ENCODE measurements at regions not wholly inside any gene's neighbourhood (a gene's known extent, or its start where the extent isn't known, plus 50 kb on each side); places are given as distances from the start of the nearest gene placed in this dataset.

DNA sequence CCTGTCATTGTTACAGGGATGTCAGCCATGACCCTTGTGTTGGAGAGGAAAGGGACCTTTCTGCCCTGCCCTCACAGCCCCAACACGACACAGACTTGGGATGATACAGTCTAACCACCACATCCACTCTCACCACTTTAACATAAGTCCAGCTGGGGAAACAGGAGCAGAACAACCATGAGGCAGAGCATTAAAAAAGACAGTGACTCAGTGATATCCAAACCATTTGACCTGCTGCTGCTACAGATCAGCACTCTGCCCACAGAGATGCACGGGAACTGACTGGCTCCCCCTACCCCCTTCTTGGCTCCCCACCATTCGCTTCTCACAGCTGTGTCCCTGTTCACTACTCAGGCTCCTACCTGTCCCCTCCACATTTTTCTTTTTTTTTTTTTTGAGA, 458.6 kb downstream of the ZNF608 start:
- Histone ChIP-seq H3K18ac (ENCODE audit: insufficient read length, low read depth, low read length) (no peak overlapping the region), H3K79me1 (ENCODE audit: insufficient read depth, low read depth, low read length, poor library complexity, severe bottlenecking) (no peaks in the 10 kb centered on the region), H3K56ac (ENCODE audit: insufficient read length, low read depth, low read length) (no peak overlapping the region), H3K27me3 (ENCODE audit: insufficient read depth, low read length) (no peaks in the 10 kb centered on the region), H4K91ac (ENCODE audit: insufficient read length, low read depth, low read length) (no peak overlapping the region), H2AFZ (ENCODE audit: low read length) (no peak overlapping the region), H3K23me2 (ENCODE audit: insufficient read length, low read depth, low read length, poor library complexity, severe bottlenecking) (no peaks in the 10 kb centered on the region), H2BK15ac (ENCODE audit: low read depth, low read length) (no peak overlapping the region), H3K9ac (ENCODE audit: extremely low read depth, insufficient read length, low read length) (no peak overlapping the region), H3K4me2 (ENCODE audit: insufficient read depth, insufficient read length, low read length) (no peak overlapping the region), H2BK5ac (ENCODE audit: insufficient read length, low read length) (no peak overlapping the region), H3K14ac (ENCODE audit: insufficient read depth, low read length) (no peak overlapping the region), H2AK5ac (ENCODE audit: insufficient read length, low read length) (no peak overlapping the region), H4K20me1 (ENCODE audit: control insufficient read depth, insufficient read depth, insufficient read length) (no peaks in the 10 kb centered on the region), H2BK20ac (ENCODE audit: low read depth, low read length, poor library complexity, severe bottlenecking) (no peak overlapping the region), H4K5ac (ENCODE audit: insufficient read length, low read depth, low read length) (no peak overlapping the region), H3K27ac (ENCODE audit: insufficient read length, low read depth, low read length) (no peak overlapping the region), H2BK12ac (ENCODE audit: insufficient read length, low read depth, low read length) (no peak overlapping the region), H3K79me2 (ENCODE audit: insufficient read depth, low read length) (no peaks in the 10 kb centered on the region), H4K8ac (replicated peaks; ENCODE audit: insufficient read length, low read depth, low read length) (no peak overlapping the region), H3T11ph (ENCODE audit: low read length) (no peak overlapping the region), H3K9me3 (ENCODE audit: control insufficient read depth, low read depth, low read length) (no peaks in the 10 kb centered on the region), H2BK120ac (ENCODE audit: low read depth, low read length, poor library complexity, severe bottlenecking) (no peak overlapping the region), H3K4ac (ENCODE audit: low read depth, low read length) (no peak overlapping the region), H3K4me1 (ENCODE audit: insufficient read depth, low read length) (no peaks in the 10 kb centered on the region; the same call in 1 of the 2 replicates), H3K23ac (ENCODE audit: insufficient read length, low read depth, low read length) (no peak overlapping the region)
- WGBS (ENCODE audit: extremely low coverage, insufficient read length, low lambda C conversion rate): no CpG with 5 or more reads among the region's 3 CpGs
- Mint-ChIP-seq H3K4me1 (peaks cover 30 to 31% of the 10 kb centered on the region in 2 experiments), H3K36me3 (ENCODE audit: insufficient read depth in 1 of 3, low read depth in 3 of 3) (peaks cover 0 to 2% (median 0%) of the 10 kb centered on the region in 3 experiments; a peak in 2 of 7 replicates), H3K27ac (no peak overlapping the region), H3K9me3 (no peaks in the 10 kb centered on the region; a peak in 2 of 5 replicates), H3K27me3 (ENCODE audit: low read depth) (no peaks in the 10 kb centered on the region), H3K4me3 (no peak overlapping the region)
- DNase-seq: no peak
- TF ChIP-seq, protein P1, sequence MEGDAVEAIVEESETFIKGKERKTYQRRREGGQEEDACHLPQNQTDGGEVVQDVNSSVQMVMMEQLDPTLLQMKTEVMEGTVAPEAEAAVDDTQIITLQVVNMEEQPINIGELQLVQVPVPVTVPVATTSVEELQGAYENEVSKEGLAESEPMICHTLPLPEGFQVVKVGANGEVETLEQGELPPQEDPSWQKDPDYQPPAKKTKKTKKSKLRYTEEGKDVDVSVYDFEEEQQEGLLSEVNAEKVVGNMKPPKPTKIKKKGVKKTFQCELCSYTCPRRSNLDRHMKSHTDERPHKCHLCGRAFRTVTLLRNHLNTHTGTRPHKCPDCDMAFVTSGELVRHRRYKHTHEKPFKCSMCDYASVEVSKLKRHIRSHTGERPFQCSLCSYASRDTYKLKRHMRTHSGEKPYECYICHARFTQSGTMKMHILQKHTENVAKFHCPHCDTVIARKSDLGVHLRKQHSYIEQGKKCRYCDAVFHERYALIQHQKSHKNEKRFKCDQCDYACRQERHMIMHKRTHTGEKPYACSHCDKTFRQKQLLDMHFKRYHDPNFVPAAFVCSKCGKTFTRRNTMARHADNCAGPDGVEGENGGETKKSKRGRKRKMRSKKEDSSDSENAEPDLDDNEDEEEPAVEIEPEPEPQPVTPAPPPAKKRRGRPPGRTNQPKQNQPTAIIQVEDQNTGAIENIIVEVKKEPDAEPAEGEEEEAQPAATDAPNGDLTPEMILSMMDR (conservative IDR thresholded peaks at IDR 0.05): no peak
